HEK293T (cell line): ENCODE measurements at regions not wholly inside any gene's neighbourhood (a gene's known extent, or its start where the extent isn't known, plus 50 kb on each side); places are given as distances from the start of the nearest gene placed in this dataset.

Experiments
- ARNT ChIP-seq: fragments of 450-650 bp; IDR thresholded peaks from 2 replicates; pipeline ENCODE4 v1.6.1; 2017; ENCODE audit warnings: mild to moderate bottlenecking
- BHLHE40 ChIP-seq: fragments of 450-650 bp; IDR thresholded peaks from 2 replicates; pipeline ENCODE4 v1.6.1; 2016; ENCODE audit warnings: mild to moderate bottlenecking, moderate library complexity, borderline replicate concordance
- ELF4 ChIP-seq: fragments of 450-650 bp; IDR thresholded peaks from 2 replicates; pipeline ENCODE4 v1.6.1; 2017; ENCODE audit warnings: antibody characterized with exemption
- FOXK2 ChIP-seq: fragments of 450-650 bp; IDR thresholded peaks from 2 replicates; pipeline ENCODE4 v1.6.1; 2016; ENCODE audit warnings: mild to moderate bottlenecking
- FOXM1 ChIP-seq: fragments of 450-650 bp; IDR thresholded peaks from 2 replicates; pipeline ENCODE4 v1.6.1; 2017; ENCODE audit warnings: mild to moderate bottlenecking, borderline replicate concordance
- HDGF ChIP-seq: fragments of 450-650 bp; IDR thresholded peaks from 2 replicates; pipeline ENCODE4 v1.6.1; 2017; ENCODE audit warnings: antibody characterized with exemption, borderline replicate concordance
- L3MBTL2 ChIP-seq: fragments of 450-650 bp; conservative IDR thresholded peaks from 2 replicates; pipeline ENCODE4 v1.6.1; 2016; ENCODE audit warnings: mild to moderate bottlenecking
- NFRKB ChIP-seq: fragments of 450-650 bp; IDR thresholded peaks from 2 replicates; pipeline ENCODE4 v1.6.1; 2016; ENCODE audit warnings: mild to moderate bottlenecking, moderate library complexity
- SP1 ChIP-seq: fragments of 450-650 bp; IDR thresholded peaks from 2 replicates; pipeline ENCODE4 v1.6.1; 2017
- SUZ12 ChIP-seq: fragments of 450-650 bp; IDR thresholded peaks from 2 replicates; pipeline ENCODE4 v1.6.1; 2016; ENCODE audit warnings: mild to moderate bottlenecking
- ZNF384 ChIP-seq: fragments of 450-650 bp; IDR thresholded peaks from 2 replicates; pipeline ENCODE4 v1.6.1; 2016

GRCh38 chr17:34865716-34866115, 95.5 kb downstream of the CCT6B start:
- TF ChIP-seq FOXK2 = no peak
- TF ChIP-seq ELF4 = no peak
- no peak for TF ChIP-seq SP1
- TF ChIP-seq HDGF = no peak
- TF ChIP-seq NFRKB = no peak
- no peak for TF ChIP-seq SUZ12
- no peak for TF ChIP-seq FOXM1
- TF ChIP-seq ARNT = no peak
- TF ChIP-seq L3MBTL2 = no peak
- TF ChIP-seq ZNF384 = no peak
- TF ChIP-seq BHLHE40 = no peak
